CD4-positive, alpha-beta T cell treated with Interleukin-6 for 4 hours (primary cell): ENCODE measurements at regions not wholly inside any gene's neighbourhood (a gene's known extent, or its start where the extent isn't known, plus 50 kb on each side); places are given as distances from the start of the nearest gene placed in this dataset.
"Not testable (repeated sequence)": the region's sequence is repeated elsewhere in the genome, so short reads cannot be mapped to it uniquely, and the experiment has no call there.

Source experiments
- DNase-seq: peaks from one replicate; pipeline ENCODE4 v3.0.0-alpha.2; 2020; ENCODE audit warnings: mixed read lengths

GRCh38 chr12:75863533-75863932 is 168.0 kb downstream of the PHLDA1 start:
- no peak for DNase-seq

- no peak for DNase-seq
Measured at GRCh38 chr12:75862692-75863471, 168.7 kb downstream of the PHLDA1 start.

DNA sequence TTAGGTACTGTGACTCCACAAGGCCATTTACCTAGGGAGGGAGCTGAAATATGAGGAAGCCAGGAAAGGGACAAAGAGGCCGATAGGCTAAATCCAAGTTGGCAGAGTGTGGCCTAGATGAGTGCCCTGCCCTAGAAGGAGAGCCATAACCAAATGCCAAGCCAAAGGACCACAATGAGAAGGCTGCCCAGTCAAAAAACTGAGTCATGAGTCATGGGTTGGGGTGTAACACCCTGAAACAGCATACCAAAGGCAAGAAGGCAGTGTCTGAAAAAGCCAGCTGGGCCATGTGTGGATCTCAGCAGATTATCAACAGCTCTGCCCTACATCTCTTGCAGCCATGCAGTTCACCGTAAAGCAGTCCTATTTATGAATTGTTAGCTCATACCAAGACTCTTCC is 171.7 kb downstream of the PHLDA1 start:
- no peak for DNase-seq

DNA sequence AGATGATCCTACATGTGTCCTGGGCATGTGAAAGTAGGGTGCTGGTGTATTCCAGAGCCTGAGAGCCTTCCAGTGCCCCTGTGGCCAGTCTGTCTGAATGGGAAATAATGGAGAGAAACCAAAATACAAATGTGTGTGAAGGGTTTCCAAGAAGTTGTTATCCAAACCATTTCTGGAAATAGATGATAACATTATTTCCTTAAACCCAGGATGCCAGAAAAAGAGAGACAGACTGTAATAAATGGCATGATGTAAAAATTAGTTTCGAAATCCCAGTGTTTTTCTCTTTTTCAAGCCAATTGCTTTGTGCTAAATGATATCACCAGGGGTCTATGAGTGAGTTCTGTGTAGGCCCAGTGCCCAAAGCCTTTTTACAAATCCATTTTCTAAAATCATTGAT is 175.3 kb downstream of the PHLDA1 start:
- DNase-seq: no peak

GRCh38 chr12:75855360-75855759 is 176.2 kb downstream of the PHLDA1 start:
- no peak for DNase-seq

DNA sequence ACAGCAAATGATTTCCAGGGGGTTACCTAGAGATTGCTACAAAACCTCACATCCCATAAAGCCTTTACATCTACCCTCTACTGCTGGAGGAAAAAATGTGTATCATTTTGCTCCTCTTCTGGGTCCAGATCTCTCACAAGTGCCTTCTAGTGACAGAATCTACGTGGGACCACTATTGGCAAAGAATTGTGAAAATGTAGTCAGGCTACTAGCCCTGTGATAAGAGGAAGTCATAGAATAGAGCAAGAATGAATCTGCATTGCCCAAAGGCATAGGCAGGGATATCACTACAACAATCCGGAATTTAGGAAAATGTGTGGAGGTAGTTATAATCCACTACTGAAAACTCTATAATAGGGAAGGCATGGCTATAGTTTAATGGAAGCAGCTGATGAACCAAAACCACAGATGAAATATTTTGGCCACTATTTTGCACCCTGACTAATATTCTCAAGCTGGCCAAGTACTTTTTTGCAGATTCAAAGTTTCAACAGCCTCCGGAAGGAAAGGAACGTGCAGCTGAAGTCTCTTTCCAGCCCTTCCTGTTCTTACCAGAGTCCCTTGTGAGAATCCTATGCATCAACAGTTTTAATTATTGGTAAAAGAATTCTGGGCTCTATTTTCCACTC is 176.8 kb downstream of the PHLDA1 start:
- DNase-seq: no peak

DNA sequence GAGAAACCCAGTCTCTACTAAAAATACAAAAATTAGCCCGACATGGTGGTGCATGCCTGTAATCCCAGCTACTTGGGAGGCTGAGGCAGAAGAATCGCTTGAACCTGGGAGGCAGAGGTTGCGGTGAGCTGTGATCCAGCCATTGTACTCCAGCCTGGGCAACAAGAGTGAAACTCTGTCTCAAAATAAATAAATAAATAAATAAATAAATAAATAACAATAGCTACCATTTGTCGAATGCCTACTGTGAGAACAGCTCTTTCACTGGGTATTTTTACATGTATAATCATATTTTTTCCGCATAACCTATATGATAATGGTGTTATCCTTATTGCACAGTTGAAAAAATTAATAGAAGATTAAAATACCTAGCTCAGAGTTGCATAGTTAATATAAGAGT is 177.4 kb downstream of the PHLDA1 start:
- DNase-seq: not testable (repeated sequence)

DNA sequence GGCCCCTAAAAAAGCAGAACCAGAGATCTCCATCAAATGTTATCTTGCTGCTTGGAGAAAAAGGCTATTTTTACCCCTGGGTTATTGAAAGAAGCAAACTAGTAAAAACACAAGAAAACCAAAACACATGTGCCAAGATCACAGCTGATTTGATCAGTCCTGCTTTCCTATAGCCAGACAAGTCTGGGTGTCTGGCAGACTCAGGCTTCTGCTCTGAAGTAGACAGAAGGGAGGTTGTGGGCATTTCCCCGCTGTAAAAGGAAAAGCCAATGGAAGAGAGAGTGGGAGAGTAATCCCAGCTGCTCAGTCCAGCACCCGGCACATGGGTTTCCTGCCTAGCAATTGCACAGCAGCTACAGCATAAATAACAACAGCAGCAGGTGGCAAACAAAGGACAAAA is 177.9 kb downstream of the PHLDA1 start:
- no peak for DNase-seq

GRCh38 chr12:75852956-75853355 is 178.6 kb downstream of the PHLDA1 start:
- no peak for DNase-seq

GRCh38 chr12:75852143-75852542 is 179.4 kb downstream of the PHLDA1 start:
- no peak for DNase-seq

- no peak for DNase-seq
Measured at GRCh38 chr12:75850721-75851462, 180.7 kb downstream of the PHLDA1 start.

DNA sequence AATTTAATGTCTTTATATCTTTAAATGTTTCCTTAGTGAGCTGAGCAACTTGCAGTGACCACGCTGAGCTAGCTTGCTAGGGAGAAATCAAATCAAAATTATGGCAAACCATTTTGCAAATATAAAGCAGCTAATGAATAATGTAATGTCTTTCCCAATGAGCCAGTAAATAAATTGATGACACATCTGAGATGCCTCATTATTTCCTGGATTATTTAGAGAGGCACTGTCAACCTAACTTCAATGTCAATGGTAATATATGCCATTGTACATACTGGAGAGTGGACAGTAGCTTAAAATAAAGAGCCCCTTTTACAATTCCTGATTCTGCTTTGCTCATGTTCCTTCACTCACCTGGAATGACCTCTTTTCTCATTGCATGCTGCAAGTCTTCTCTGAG is 182.6 kb downstream of the PHLDA1 start:
- no peak for DNase-seq

DNA sequence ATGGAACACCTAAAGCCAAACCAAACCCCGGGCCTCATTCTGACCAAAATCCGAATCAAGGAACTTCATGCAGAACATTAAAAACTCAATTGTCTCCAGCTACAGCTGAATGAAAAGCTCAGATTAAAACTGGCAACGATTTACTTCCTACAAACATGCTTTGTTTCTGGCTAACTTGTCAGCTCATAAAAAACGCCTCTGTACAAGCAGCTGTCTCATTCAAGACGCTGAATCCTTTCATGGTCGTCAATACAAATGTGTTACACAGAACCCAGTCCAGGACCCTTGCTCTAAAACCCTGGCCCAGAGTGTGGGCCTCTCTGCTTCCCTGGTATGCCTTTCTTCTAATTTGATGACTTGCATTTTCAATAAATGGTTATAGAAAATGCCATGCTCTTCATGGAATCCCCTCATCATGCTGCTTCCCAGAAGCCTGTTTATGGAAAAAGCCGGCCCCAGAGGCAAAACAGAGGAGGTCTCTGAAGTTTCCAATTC is 183.1 kb downstream of the PHLDA1 start:
- DNase-seq: no peak

DNA sequence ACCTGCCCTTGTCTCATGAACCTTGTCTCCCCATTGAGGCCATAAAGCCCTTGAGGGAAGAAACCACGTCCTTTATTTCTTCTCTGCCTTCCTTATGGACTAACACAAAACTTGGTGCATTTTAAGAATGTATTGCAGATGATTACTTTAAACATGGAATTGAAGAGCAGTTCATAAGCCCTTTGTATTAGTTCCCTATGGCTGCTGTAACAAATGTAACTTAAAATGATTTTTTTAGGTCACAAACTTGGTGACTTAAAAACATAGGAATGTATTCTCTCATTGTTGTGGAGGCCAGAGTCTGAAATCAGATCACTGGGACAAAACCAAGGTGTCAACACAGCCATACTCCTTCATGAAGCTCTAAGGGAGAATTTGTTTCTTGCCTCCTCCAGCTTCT is 185.5 kb downstream of the PHLDA1 start:
- DNase-seq: no peak

GRCh38 chr12:75844985-75845384 is 186.6 kb downstream of the PHLDA1 start:
- no peak for DNase-seq

GRCh38 chr12:75844049-75844770 is 187.4 kb downstream of the PHLDA1 start:
- no peak for DNase-seq

- DNase-seq: no peak
Measured at GRCh38 chr12:75842090-75842489, 189.5 kb downstream of the PHLDA1 start.

DNA sequence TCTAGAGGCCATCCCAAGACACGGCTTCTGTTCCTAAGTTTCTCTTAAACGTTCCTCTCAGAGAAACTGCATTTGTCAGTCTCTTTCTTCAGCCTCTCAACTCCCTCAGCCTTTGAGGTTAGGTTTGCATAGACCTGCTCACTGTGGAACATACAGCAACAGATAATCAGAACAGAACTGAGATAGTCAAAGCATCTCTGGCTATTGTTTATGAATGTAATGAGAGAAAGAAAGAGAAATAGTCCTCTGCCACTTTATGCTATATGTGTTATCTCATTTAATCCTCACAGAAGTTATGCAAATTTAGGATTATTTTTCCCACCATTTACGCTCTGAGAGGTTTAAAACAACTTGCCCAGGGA is 190.6 kb downstream of the PHLDA1 start:
- DNase-seq: no peak

DNA sequence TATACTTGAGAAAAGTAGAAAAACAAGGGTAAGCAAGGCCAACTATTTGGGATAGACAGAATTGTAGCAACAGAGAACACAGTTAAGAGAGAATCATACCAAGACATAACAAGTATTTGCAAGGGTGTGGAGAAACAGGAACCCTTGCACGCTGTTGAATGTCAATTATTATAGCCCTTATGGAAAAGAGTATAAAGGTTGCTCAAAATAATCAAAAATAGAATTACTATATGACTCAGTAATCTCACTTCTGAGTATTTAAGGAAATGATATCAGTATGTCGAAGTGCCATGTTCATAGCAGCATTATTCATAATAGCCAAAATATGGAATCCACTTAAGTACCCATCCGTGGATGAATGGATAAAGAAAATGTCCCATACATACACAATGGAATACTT is 193.3 kb downstream of the PHLDA1 start:
- DNase-seq: no peak

GRCh38 chr12:75837700-75838099 is 193.9 kb downstream of the PHLDA1 start:
- DNase-seq: no peak

GRCh38 chr12:75836533-75836932 is 195.0 kb downstream of the PHLDA1 start:
- DNase-seq: no peak

- no peak for DNase-seq
Measured at GRCh38 chr12:75834591-75834990, 197.0 kb downstream of the PHLDA1 start.

DNA sequence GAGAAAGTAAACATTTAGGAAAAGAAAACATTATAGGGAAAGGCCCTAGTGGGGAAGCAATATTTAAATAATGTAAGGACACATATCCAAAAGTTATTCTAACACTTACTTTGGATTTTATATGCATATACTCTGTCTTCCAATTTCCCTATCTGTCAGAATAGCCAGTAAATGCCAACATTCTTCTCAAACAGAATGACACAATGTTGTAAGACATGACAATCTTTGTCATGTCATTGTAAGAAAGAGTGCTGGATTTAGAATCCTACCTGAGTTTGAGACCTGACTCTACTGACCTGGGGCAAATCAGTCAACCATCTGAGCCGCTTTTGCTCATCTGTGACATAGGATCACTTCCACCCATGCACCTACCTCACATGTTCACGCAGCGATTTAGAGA is 198.3 kb downstream of the PHLDA1 start:
- no peak for DNase-seq
